A673 (cell line): ENCODE measurements at regions not wholly inside any gene's neighbourhood (a gene's known extent, or its start where the extent isn't known, plus 50 kb on each side); places are given as distances from the start of the nearest gene placed in this dataset.

Source experiments
- BruUV-seq: library from RNA; stranded (reverse); fragments of 400-500 nt; replicated peaks from 2 replicates; lab custom pipeline; 2021; lab: Mats Ljungman, UMichigan
- CTCF ChIA-PET: fragments of 300-600 bp; sonication (Branson Sonifier 250); formaldehyde crosslinking; loops from one replicate; lab custom pipeline; 2022; ENCODE audit warnings: antibody characterized with exemption; lab: Charles Lee
- POLR2A ChIA-PET: fragments of 300-600 bp; sonication (Branson Sonifier 250); formaldehyde crosslinking; loops from one replicate; lab custom pipeline; 2022; ENCODE audit warnings: antibody characterized with exemption; ENCODE audit not compliant: low non-redundant PET; lab: Charles Lee
- DNase-seq: peaks from one replicate; pipeline ENCODE4 v3.0.0-alpha.2; 2015; ENCODE audit warnings: low spot score
- H3K27ac ChIP-seq: fragments of 200-600 bp; sonication (generic); 2 replicates; pipeline ENCODE4 v1.5.1; 2016; ENCODE audit warnings: mixed run types, low read depth, mild to moderate bottlenecking, mixed read lengths, antibody characterized with exemption, low read length; ENCODE audit not compliant: poor library complexity, severe bottlenecking
- H3K27me3 ChIP-seq: fragments of 200-600 bp; sonication (generic); replicated peaks from 2 replicates; pipeline ENCODE4 v1.6.1; 2017; ENCODE audit warnings: mixed run types, low read depth, mild to moderate bottlenecking, mixed read lengths, antibody characterized with exemption, low read length; ENCODE audit not compliant: insufficient read depth, poor library complexity
- H3K36me3 ChIP-seq: fragments of 200-600 bp; sonication (generic); 2 replicates; pipeline ENCODE4 v1.6.1; 2016; ENCODE audit warnings: mixed run types, mild to moderate bottlenecking, mixed read lengths, antibody characterized with exemption, low read length; ENCODE audit not compliant: insufficient read depth, poor library complexity, severe bottlenecking
- H3K4me1 ChIP-seq: fragments of 200-600 bp; sonication (generic); 2 replicates; pipeline ENCODE4 v1.6.1; 2017; ENCODE audit warnings: mixed run types, mild to moderate bottlenecking, mixed read lengths, antibody characterized with exemption, low read length; ENCODE audit not compliant: insufficient read depth, poor library complexity, severe bottlenecking
- H3K4me3 ChIP-seq: fragments of 200-600 bp; sonication (generic); 2 replicates; pipeline ENCODE4 v1.5.1; 2016; ENCODE audit warnings: low read depth, mixed run types, mild to moderate bottlenecking, mixed read lengths, low read length; ENCODE audit not compliant: poor library complexity, severe bottlenecking
- H3K9me3 ChIP-seq: fragments of 200-600 bp; sonication (generic); 2 replicates; pipeline ENCODE4 v1.6.1; 2016; ENCODE audit warnings: mixed run types, low read depth, mild to moderate bottlenecking, mixed read lengths, antibody characterized with exemption, low read length; ENCODE audit not compliant: poor library complexity, severe bottlenecking
- CTCF ChIP-seq: fragments of 300-800, 200-600 bp; sonication (generic); conservative IDR thresholded peaks from 2 replicates; pipeline ENCODE4 v1.5.1; 2017; ENCODE audit warnings: low read depth, mild to moderate bottlenecking, antibody characterized with exemption, low read length, moderate library complexity, mixed read lengths
- EZH2 ChIP-seq: fragments of 200-600 bp; sonication (generic); IDR thresholded peaks from 2 replicates; pipeline ENCODE4 v1.6.1; 2017; ENCODE audit warnings: borderline replicate concordance, low read depth, mild to moderate bottlenecking, mixed read lengths, antibody characterized with exemption, low read length; ENCODE audit not compliant: poor library complexity, severe bottlenecking
- intact Hi-C: fragments of 100-400 bp; cut with micrococcal nuclease; formaldehyde crosslinking; loops from one replicate; pipeline ENCODE4 v1.10.0; 2022; ENCODE audit not compliant: unreplicated experiment

GRCh38 chr7:124324262-124324661, 291.4 kb upstream of the TMEM229A start:
- BruUV-seq = no TSS peak
- H3K36me3 ChIP-seq = no peaks in the 10 kb centered on the region
- no peak overlapping the region for H3K27ac ChIP-seq
- no peaks in the 10 kb centered on the region for H3K27me3 ChIP-seq
- no peaks in the 10 kb centered on the region for H3K9me3 ChIP-seq
- H3K4me1 ChIP-seq = no peaks in the 10 kb centered on the region
- TF ChIP-seq CTCF (no peak), EZH2 (no peak)
- intact Hi-C loops = no loop called here
- H3K4me3 ChIP-seq = no peak overlapping the region
- ChIA-PET POLR2A (no interaction called here), CTCF (no interaction called here)
- no peak for DNase-seq

GRCh38 chr7:124323597-124323996, 290.7 kb upstream of the TMEM229A start:
- Histone ChIP-seq H3K4me1 (no peaks in the 10 kb centered on the region), H3K36me3 (no peaks in the 10 kb centered on the region), H3K27me3 (no peaks in the 10 kb centered on the region), H3K9me3 (no peaks in the 10 kb centered on the region), H3K27ac (no peak overlapping the region), H3K4me3 (no peak overlapping the region)
- TF ChIP-seq EZH2 (no peak), CTCF (no peak)
- intact Hi-C loops = no loop called here
- BruUV-seq = no TSS peak
- no peak for DNase-seq
- ChIA-PET CTCF (no interaction called here), POLR2A (no interaction called here)

- intact Hi-C loops = no loop called here
- DNase-seq = no peak
- Histone ChIP-seq H3K4me3 (no peak overlapping the region), H3K9me3 (no peaks in the 10 kb centered on the region), H3K27ac (no peak overlapping the region), H3K4me1 (no peaks in the 10 kb centered on the region), H3K27me3 (no peaks in the 10 kb centered on the region), H3K36me3 (no peaks in the 10 kb centered on the region)
- TF ChIP-seq CTCF (no peak), EZH2 (no peak)
- CTCF ChIA-PET = no interaction called here
- BruUV-seq = no TSS peak
- POLR2A ChIA-PET = no interaction called here
Observed at GRCh38 chr7:124322561-124322960, 289.7 kb upstream of the TMEM229A start.
